ENCODE measurements at regions not wholly inside any gene's neighbourhood (a gene's known extent, or its start where the extent isn't known, plus 50 kb on each side); places are given as distances from the start of the nearest gene placed in this dataset.

GRCh38 chr1:188424176-188424575, 1595.4 kb downstream of the PLA2G4A start:
- no peak for TF ChIP-seq CTCF (IDR thresholded peaks at IDR 0.05; ENCODE audit: low read depth, low read length, missing control alignments)
- no peak for DNase-seq (ENCODE audit: low read depth)
- in situ Hi-C loops (cut with HindIII; ENCODE audit: low sequenced_read_pairs) = no loop called here
- no peak overlapping the region for H3K4me3 ChIP-seq (ENCODE audit: low read depth, low read length)

- in situ Hi-C loops (cut with HindIII; ENCODE audit: low sequenced_read_pairs) = no loop called here
- no peak overlapping the region for H3K4me3 ChIP-seq (ENCODE audit: low read depth, low read length)
- no peak for TF ChIP-seq CTCF (IDR thresholded peaks at IDR 0.05; ENCODE audit: low read depth, low read length, missing control alignments)
- no peak for DNase-seq (ENCODE audit: low read depth)
Observed at GRCh38 chr1:188425687-188426086, 1596.9 kb downstream of the PLA2G4A start.

- no peak for TF ChIP-seq CTCF (IDR thresholded peaks at IDR 0.05; ENCODE audit: low read depth, low read length, missing control alignments)
- DNase-seq (ENCODE audit: low read depth) = no peak
- in situ Hi-C loops (cut with HindIII; ENCODE audit: low sequenced_read_pairs) = no loop called here
- no peak overlapping the region for H3K4me3 ChIP-seq (ENCODE audit: low read depth, low read length)
Observed at GRCh38 chr1:188426561-188426960, 1597.8 kb downstream of the PLA2G4A start.

GRCh38 chr1:188427642-188428041, 1598.9 kb downstream of the PLA2G4A start:
- DNase-seq (ENCODE audit: low read depth) = no peak
- no peak overlapping the region for H3K4me3 ChIP-seq (ENCODE audit: low read depth, low read length)
- in situ Hi-C loops (cut with HindIII; ENCODE audit: low sequenced_read_pairs) = no loop called here
- no peak for TF ChIP-seq CTCF (IDR thresholded peaks at IDR 0.05; ENCODE audit: low read depth, low read length, missing control alignments)

GRCh38 chr1:188429386-188429785, 1600.6 kb downstream of the PLA2G4A start:
- H3K4me3 ChIP-seq (ENCODE audit: low read depth, low read length) = no peak overlapping the region
- in situ Hi-C loops (cut with HindIII; ENCODE audit: low sequenced_read_pairs) = no loop called here
- no peak for TF ChIP-seq CTCF (IDR thresholded peaks at IDR 0.05; ENCODE audit: low read depth, low read length, missing control alignments)
- DNase-seq (ENCODE audit: low read depth) = no peak

- TF ChIP-seq CTCF (IDR thresholded peaks at IDR 0.05; ENCODE audit: low read depth, low read length, missing control alignments) = no peak
- in situ Hi-C loops (cut with HindIII; ENCODE audit: low sequenced_read_pairs) = no loop called here
- no peak for DNase-seq (ENCODE audit: low read depth)
- H3K4me3 ChIP-seq (ENCODE audit: low read depth, low read length) = no peak overlapping the region
Observed at GRCh38 chr1:188432427-188432826, 1603.7 kb downstream of the PLA2G4A start.

GRCh38 chr1:188433425-188433824, 1604.7 kb downstream of the PLA2G4A start:
- in situ Hi-C loops (cut with HindIII; ENCODE audit: low sequenced_read_pairs) = no loop called here
- no peak for DNase-seq (ENCODE audit: low read depth)
- no peak for TF ChIP-seq CTCF (IDR thresholded peaks at IDR 0.05; ENCODE audit: low read depth, low read length, missing control alignments)
- no peak overlapping the region for H3K4me3 ChIP-seq (ENCODE audit: low read depth, low read length)
